GM21390 (cell line): ENCODE measurements at regions not wholly inside any gene's neighbourhood (a gene's known extent, or its start where the extent isn't known, plus 50 kb on each side); places are given as distances from the start of the nearest gene placed in this dataset.

Experiments
- ATAC-seq: cut with Tn5 transposase; IDR thresholded peaks from one replicate; pipeline ENCODE4 v1.9.1; 2021; ENCODE audit not compliant: unreplicated experiment

DNA sequence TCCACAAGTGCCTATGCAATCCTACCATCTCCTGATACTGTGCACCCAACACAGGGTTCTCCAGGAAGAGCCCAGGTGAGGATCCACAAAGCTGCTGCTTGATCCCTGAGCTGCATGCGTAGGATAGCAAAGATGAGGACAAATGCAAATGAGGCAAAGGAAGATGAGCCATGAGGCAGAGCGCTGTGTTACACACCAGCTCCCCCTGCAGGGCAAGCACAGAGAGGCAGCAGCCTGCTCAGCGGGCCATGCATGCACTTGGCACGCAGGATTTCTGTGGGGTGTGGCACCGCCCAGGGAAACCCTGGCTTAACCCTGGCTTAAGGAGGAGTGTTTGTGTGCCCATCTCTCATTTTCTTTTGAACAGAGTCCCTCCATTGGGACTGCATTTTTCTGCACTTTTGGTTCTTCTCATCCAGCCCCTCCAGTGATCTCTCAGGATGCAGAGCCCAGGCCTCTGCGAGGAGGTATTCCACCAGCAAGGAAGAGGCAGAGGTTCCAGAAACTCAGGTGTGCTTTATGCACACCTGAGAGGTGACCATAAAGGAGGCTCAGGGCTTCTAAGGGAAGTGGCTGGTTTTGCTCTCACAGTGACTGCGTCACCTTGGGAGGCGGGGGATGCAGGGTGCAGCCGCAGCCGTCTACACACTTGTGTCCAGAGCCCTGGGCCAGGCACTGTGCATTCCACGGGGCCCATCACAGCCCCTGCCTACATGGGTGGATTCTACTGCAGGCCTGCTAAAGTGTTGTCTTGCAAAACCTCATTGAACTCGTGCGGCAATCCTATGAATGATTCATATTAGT lies 973.3 kb upstream of the TMEM132C start:
- ATAC-seq = peak; percentile 72

- no peak for ATAC-seq
These were observed 972.2 kb upstream of the TMEM132C start for GRCh38 chr12:127294651-127295210.

DNA sequence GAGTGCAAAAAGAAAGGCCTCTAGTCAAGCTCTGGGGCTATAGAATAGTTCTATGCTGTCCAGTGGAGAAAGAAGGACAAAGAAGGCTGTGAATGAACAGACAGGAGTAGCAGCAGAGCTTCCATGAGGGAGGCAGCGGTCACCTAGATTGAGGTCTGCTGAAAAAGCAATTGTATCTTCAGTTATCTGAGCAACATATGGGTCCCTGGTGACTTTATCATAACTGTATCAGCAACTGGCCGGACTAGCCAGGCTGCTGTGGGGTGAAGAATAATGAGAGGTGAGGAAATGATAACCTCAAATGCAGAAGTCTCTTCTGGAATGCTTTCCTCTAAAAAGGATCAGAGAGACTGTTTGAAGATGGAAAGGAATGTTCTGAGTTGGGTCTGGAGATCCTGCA lies 971.3 kb upstream of the TMEM132C start:
- no peak for ATAC-seq

GRCh38 chr12:127296591-127296990 lies 970.4 kb upstream of the TMEM132C start:
- no peak for ATAC-seq

- no peak for ATAC-seq
These were observed 969.6 kb upstream of the TMEM132C start for GRCh38 chr12:127297327-127297726.

DNA sequence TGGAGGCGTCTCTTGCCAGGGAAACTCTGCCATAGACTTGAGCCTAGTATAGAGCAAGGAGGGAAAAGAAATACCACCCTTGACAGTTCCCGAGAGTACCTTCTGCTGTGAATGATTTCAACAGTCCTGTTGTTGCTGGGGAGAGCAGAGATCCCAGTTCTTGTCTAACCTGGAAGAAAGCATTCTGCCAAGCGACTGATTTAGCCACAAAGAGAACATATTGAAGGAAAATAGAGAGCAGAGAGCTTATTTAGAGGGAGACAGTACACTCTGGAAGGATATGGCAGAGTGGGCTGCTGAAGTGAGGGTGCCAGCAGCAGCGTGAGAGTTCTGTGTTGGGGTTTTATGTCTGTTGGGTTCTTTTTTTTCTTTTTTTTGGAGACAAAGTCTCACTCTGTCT lies 966.9 kb upstream of the TMEM132C start:
- ATAC-seq = no peak

GRCh38 chr12:127300753-127301152 lies 966.2 kb upstream of the TMEM132C start:
- ATAC-seq = no peak

DNA sequence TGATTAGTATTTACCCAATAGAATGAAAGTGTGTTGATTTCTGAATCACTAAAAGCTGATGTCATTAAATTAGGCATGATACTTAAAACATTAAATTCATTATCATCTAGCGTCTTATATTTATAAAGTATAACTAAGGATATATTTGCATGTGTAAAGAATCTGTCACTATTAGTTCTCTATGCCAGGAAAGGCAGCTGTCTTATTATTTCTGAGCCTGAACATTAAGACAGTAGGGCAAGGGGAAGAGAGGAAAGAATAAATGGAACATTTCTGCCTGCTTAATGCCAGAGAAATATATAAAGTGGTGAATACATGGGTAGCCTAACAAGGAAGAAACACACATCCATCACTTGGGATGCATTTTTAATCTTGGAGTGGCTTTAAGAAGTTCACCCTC lies 965.1 kb upstream of the TMEM132C start:
- no peak for ATAC-seq

GRCh38 chr12:127304751-127305725 lies 961.9 kb upstream of the TMEM132C start:
- no peak for ATAC-seq

GRCh38 chr12:127306604-127307215 lies 960.3 kb upstream of the TMEM132C start:
- ATAC-seq = no peak

DNA sequence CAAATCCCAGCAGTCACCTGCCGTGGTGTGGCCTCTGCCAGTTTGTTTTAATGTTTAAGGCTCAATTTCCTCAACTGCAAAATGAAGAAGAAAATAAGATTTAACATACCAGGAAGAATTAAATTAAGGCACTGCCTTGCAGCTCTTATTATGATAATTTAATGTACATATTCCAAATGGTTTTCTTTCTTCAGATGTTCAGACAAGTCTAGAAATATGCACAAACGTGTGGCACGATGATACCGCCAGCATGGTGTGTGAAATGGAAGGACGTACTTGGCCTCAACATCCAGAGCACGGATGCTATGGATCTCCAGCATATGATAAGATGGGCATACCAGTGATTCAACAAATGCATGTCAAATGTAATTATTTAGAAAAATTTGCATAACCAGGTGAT lies 959.4 kb upstream of the TMEM132C start:
- no peak for ATAC-seq

- no peak for ATAC-seq
These were observed 958.8 kb upstream of the TMEM132C start for GRCh38 chr12:127308148-127308547.

- no peak for ATAC-seq
These were observed 956.4 kb upstream of the TMEM132C start for GRCh38 chr12:127310548-127310947.

GRCh38 chr12:127311720-127312364 lies 955.1 kb upstream of the TMEM132C start:
- ATAC-seq = no peak

DNA sequence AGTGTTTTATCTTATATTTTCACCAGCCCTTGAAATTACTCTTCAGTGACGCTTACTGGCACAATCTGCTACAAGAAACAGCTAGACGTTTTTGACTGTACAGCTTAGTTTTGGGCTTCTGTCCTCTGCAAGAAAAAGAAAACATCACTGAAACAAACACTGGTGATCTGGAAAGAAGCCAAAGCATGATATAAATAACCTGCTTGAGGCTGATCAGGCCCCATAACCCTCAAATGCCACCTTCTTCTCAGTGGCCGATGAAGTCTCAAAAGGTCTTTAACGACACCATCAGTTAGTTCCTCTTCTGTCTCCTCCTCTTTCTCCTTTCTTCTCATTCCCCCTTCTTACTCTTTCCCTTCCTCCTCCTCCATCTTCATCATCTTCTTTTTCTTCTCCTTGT lies 942.3 kb upstream of the TMEM132C start:
- ATAC-seq = no peak

GRCh38 chr12:127327986-127328385 lies 939.0 kb upstream of the TMEM132C start:
- no peak for ATAC-seq

DNA sequence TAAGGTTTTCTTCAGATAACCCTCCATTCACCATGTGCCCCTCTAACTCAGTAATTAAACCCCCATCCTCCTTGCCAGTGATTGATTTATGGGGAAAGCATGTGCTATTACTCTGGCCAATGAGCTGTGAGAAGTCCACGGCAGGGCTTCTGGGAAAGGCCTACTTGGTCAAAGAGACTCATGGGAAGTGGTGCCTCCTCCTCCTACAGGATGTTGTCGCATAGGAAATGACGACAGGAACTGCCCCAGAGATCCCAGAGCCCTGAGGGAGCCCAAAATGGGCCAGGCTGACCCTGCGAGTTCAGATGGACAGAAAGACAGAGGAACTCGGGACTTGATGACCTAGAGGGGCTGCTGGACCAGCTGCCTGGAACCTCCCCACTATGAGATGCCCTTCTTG lies 938.1 kb upstream of the TMEM132C start:
- ATAC-seq = no peak

DNA sequence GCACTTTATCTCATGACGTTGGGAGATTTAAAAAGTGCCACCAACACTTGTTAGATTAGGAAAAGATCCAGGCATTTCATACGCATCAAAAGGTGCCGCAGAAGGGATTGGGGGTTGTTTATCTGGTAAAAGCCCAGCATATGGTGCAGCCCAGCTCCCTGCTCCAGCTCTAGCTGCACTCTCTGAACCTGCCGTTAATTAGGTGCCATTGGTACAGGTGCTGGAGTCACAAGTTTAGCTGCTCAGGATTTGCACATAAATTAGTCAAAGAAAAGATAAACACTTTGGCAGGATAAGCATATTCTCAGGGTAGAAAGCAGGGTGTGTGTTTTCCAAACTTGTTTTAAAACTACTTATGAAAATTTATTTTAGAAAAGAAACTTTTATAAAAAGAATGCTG lies 932.6 kb upstream of the TMEM132C start:
- no peak for ATAC-seq

GRCh38 chr12:127334912-127335644 lies 931.9 kb upstream of the TMEM132C start:
- ATAC-seq = no peak

DNA sequence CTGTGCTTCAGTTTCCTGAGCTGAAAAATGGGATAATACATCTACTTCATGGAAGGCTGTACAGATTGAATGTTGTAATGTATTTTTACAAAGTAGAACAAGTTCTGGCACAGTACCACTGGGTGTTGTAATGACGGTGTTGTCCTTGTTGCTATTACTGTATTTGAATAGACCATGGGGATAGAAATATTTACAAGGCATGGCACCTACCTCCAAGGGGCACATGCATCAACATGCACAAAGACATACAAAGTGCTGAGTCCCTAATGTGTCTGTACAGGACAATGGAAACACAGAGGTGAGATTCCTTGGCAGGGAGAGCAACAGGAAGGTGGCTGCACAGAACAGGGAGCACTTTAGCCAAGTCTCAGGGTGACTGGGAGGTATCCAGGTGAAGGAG lies 930.6 kb upstream of the TMEM132C start:
- no peak for ATAC-seq
